Jurkat, Clone E6-1 (cell line): ENCODE measurements at regions not wholly inside any gene's neighbourhood (a gene's known extent, or its start where the extent isn't known, plus 50 kb on each side); places are given as distances from the start of the nearest gene placed in this dataset.
A peak's percentile ranks its signal among the peaks of the same experiment; 100 is the strongest.

Experiments used
- DNase-seq: peaks from one replicate; pipeline ENCODE4 v3.0.0-alpha.2; 2011; ENCODE audit warnings: low read depth, low spot score
- H3K4me3 ChIP-seq: 2 replicates; pipeline ENCODE4 v1.5.1; 2011; ENCODE audit warnings: mild to moderate bottlenecking, low read length, control low read depth, moderate library complexity

- H3K4me3 ChIP-seq = no peak overlapping the region
- no peak for DNase-seq
Measured at GRCh38 chr3:18618723-18619122, 193.6 kb upstream of the SATB1 start.

- no peak overlapping the region for H3K4me3 ChIP-seq
- DNase-seq = no peak
Measured at GRCh38 chr3:18611991-18612390, 186.9 kb upstream of the SATB1 start.

- no peak overlapping the region for H3K4me3 ChIP-seq
- no peak for DNase-seq
Measured at GRCh38 chr3:18609187-18609586, 184.0 kb upstream of the SATB1 start.

- H3K4me3 ChIP-seq = no peak overlapping the region
- DNase-seq = no peak
Measured at GRCh38 chr3:18597919-18598318, 172.8 kb upstream of the SATB1 start.

- no peak for DNase-seq
- H3K4me3 ChIP-seq = no peak overlapping the region
Measured at GRCh38 chr3:18593231-18593630, 168.1 kb upstream of the SATB1 start.

- DNase-seq = no peak
- H3K4me3 ChIP-seq = no peak overlapping the region
Measured at GRCh38 chr3:18591120-18591519, 166.0 kb upstream of the SATB1 start.

- DNase-seq = no peak
- H3K4me3 ChIP-seq = no peak overlapping the region
Measured at GRCh38 chr3:18586076-18586475, 160.9 kb upstream of the SATB1 start.

- no peak overlapping the region for H3K4me3 ChIP-seq
- peak; percentile 23 for DNase-seq
Measured at GRCh38 chr3:18585004-18585968, 160.1 kb upstream of the SATB1 start.

GRCh38 chr3:18580268-18580667, 155.1 kb upstream of the SATB1 start:
- no peak overlapping the region for H3K4me3 ChIP-seq
- no peak for DNase-seq

GRCh38 chr3:18579661-18580060, 154.5 kb upstream of the SATB1 start:
- no peak for DNase-seq
- no peak overlapping the region for H3K4me3 ChIP-seq

GRCh38 chr3:18575573-18575972, 150.4 kb upstream of the SATB1 start:
- no peak overlapping the region for H3K4me3 ChIP-seq
- no peak for DNase-seq

- DNase-seq = no peak
- H3K4me3 ChIP-seq = no peak overlapping the region
Measured at GRCh38 chr3:18572809-18573208, 147.7 kb upstream of the SATB1 start.

GRCh38 chr3:18567293-18567692, 142.2 kb upstream of the SATB1 start:
- H3K4me3 ChIP-seq = no peak overlapping the region

GRCh38 chr3:18562364-18563154, 137.4 kb upstream of the SATB1 start:
- no peak for DNase-seq
- H3K4me3 ChIP-seq = no peak overlapping the region

More at GRCh38 chr3:18567293-18567692, 142.2 kb upstream of the SATB1 start:
- DNase-seq = no peak

GRCh38 chr3:18559331-18559842, 134.2 kb upstream of the SATB1 start:
- DNase-seq = peak; percentile 59
- no peak overlapping the region for H3K4me3 ChIP-seq

- DNase-seq = no peak
- H3K4me3 ChIP-seq = no peak overlapping the region
Measured at GRCh38 chr3:18558507-18558906, 133.4 kb upstream of the SATB1 start.

- DNase-seq = no peak
- no peak overlapping the region for H3K4me3 ChIP-seq
Measured at GRCh38 chr3:18557216-18557615, 132.1 kb upstream of the SATB1 start.

- peak; percentile 35 for DNase-seq
- H3K4me3 ChIP-seq = no peak overlapping the region
Measured at GRCh38 chr3:18556503-18557135, 131.5 kb upstream of the SATB1 start.

- no peak overlapping the region for H3K4me3 ChIP-seq
- DNase-seq = no peak
Measured at GRCh38 chr3:18556001-18556408, 130.9 kb upstream of the SATB1 start.
